ENCODE measurements at regions not wholly inside any gene's neighbourhood (a gene's known extent, or its start where the extent isn't known, plus 50 kb on each side); places are given as distances from the start of the nearest gene placed in this dataset.

DNA sequence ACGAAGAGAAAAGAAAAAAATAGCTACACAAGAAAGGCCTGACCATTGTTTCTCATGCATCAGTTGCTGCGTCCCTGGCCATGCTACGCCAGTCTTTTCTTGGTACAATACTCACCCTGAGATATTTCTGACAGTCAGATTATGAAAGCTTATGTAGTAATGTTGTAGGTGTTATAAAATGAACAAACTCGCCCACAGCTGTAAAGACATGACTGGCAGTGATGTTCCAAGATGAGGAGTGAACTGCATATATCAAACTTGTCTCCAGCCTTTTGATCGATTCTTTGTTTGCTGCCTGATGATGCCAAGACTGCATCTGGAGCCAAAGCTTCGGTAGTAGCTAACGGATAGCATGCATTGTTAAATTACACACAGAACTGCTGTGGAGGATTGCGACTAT, 822.7 kb downstream of the TUSC7 start:
- TF ChIP-seq ZNF331 (CRISPR knock-in tag; IDR thresholded peaks at IDR 0.05; ENCODE audit: low read depth) (no peak), CTCF (conservative IDR thresholded peaks at IDR 0.05; ENCODE audit: low read depth in 2 of 2) (no peak), CREB1 (CRISPR knock-in tag; IDR thresholded peaks at IDR 0.05; ENCODE audit: low read depth) (no peak), EZH2 (IDR thresholded peaks at IDR 0.05; ENCODE audit: low read depth, unreplicated experiment) (no peak), POLR2AphosphoS5 (IDR thresholded peaks at IDR 0.05; ENCODE audit: low read depth) (no peak), EZH2phosphoT487 (IDR thresholded peaks at IDR 0.05; ENCODE audit: unreplicated experiment) (no peak), REST (IDR thresholded peaks at IDR 0.05; ENCODE audit: unreplicated experiment) (no peak), ZNF114 (CRISPR knock-in tag; IDR thresholded peaks at IDR 0.05) (no peak)

Measured in GM23338 (cell line).